Endothelial cell of umbilical vein (primary cell): ENCODE measurements at regions not wholly inside any gene's neighbourhood (a gene's known extent, or its start where the extent isn't known, plus 50 kb on each side); places are given as distances from the start of the nearest gene placed in this dataset.

Experiments used
- BruUV-seq: library from RNA; stranded (reverse); fragments of 400-500 nt; replicated peaks from 2 replicates; lab custom pipeline; 2021; lab: Mats Ljungman, UMichigan
- CTCF ChIA-PET: fragments of 300-600, 350-600 bp; sonication (Branson Sonifier 250); formaldehyde crosslinking; loops from one replicate; lab custom pipeline; 2021; ENCODE audit warnings: antibody characterized with exemption, inconsistent platforms; lab: Charles Lee
- POLR2A ChIA-PET: fragments of 300-600, 350-600 bp; sonication (Branson Sonifier 250); formaldehyde crosslinking; loops from one replicate; lab custom pipeline; 2021; ENCODE audit warnings: antibody characterized with exemption, inconsistent platforms; lab: Charles Lee
- DNase-seq: peaks from one replicate; pipeline ENCODE4 v3.0.0-alpha.2; 2011; ENCODE audit warnings: low read depth, low spot score
- FAIRE-seq: peaks from 2 replicates; lab custom pipeline; 2011; peaks lifted over from hg19 to GRCh38; lab: Jason Lieb, UNC
- H2AFZ ChIP-seq: 2 replicates; pipeline ENCODE4 v1.6.0; 2012; ENCODE audit warnings: low read depth, low read length, control low read depth, inconsistent platforms
- H3K27ac ChIP-seq: 2 replicates; pipeline ENCODE4 v1.5.1; 2011; ENCODE audit warnings: low read depth, mild to moderate bottlenecking, control low read depth, low read length, moderate library complexity; ENCODE audit not compliant: insufficient read depth
- H3K27me3 ChIP-seq, 2 experiments: 2 replicates each; pipeline versions ENCODE4 v1.6.0 to v1.6.1; 2011; ENCODE audit warnings: low read length in 2 of 2, mixed read lengths in 1 of 2; ENCODE audit not compliant: control insufficient read depth in 2 of 2, insufficient read depth in 2 of 2
- H3K36me3 ChIP-seq, 2 experiments: 2 replicates in 1 of 2; 3 replicates in 1 of 2; pipeline ENCODE4 v1.5.1; 2011; ENCODE audit warnings: low read length in 2 of 2, mild to moderate bottlenecking in 1 of 2, moderate library complexity in 1 of 2; ENCODE audit not compliant: control insufficient read depth in 2 of 2, insufficient read depth in 2 of 2; ENCODE audit errors: extremely low read depth in 1 of 2
- H3K4me1 ChIP-seq: 3 replicates; pipeline ENCODE4 v1.5.1; 2011; ENCODE audit warnings: mild to moderate bottlenecking, low read length; ENCODE audit not compliant: control insufficient read depth, insufficient read depth; ENCODE audit errors: extremely low read depth
- H3K4me2 ChIP-seq: 2 replicates; pipeline ENCODE4 v1.6.1; 2011; ENCODE audit warnings: low read length, control low read depth, mixed read lengths; ENCODE audit not compliant: insufficient read depth
- H3K4me3 ChIP-seq, 3 experiments: fragments of 200-600 bp in 1 of 3; sonication (generic), shearing (Covaris generic) in 1 of 3; replicated peaks in 1 of 3; 2 replicates each; pipeline ENCODE4 v1.5.1; 2011 to 2016; ENCODE audit warnings: control low read depth in 3 of 3, low read length in 3 of 3, mild to moderate bottlenecking in 2 of 3, inconsistent platforms in 1 of 3, low read depth in 1 of 3, moderate library complexity in 1 of 3; ENCODE audit not compliant: insufficient read depth in 1 of 3
- H3K79me2 ChIP-seq: 2 replicates; pipeline ENCODE4 v1.6.0; 2012; ENCODE audit warnings: low read length, inconsistent platforms; ENCODE audit not compliant: control insufficient read depth, insufficient read depth
- H3K9ac ChIP-seq: replicated peaks from 2 replicates; pipeline ENCODE3; 2011; ENCODE audit warnings: low read length, control low read depth; ENCODE audit not compliant: insufficient read depth; ENCODE audit errors: extremely low read depth
- H3K9me1 ChIP-seq: replicated peaks from 3 replicates; pipeline ENCODE4 v1.6.0; 2011; ENCODE audit warnings: mild to moderate bottlenecking, low read length; ENCODE audit not compliant: control insufficient read depth, insufficient read depth; ENCODE audit errors: extremely low read depth
- H3K9me3 ChIP-seq: replicated peaks from 2 replicates; pipeline ENCODE4 v1.5.1; 2012; ENCODE audit warnings: low read length, inconsistent platforms; ENCODE audit not compliant: control insufficient read depth, insufficient read depth
- H4K20me1 ChIP-seq: replicated peaks from 2 replicates; pipeline ENCODE3; 2011; ENCODE audit warnings: mild to moderate bottlenecking, low read length; ENCODE audit not compliant: control insufficient read depth, insufficient read depth; ENCODE audit errors: extremely low read depth
- CTCF ChIP-seq, 2 donors: IDR thresholded peaks; 1 replicate in 1 of 2; 2 replicates in 1 of 2; pipeline ENCODE4 v1.5.1; 2011; ENCODE audit warnings: low read length in 2 of 2, mild to moderate bottlenecking in 2 of 2, moderate library complexity in 2 of 2, control low read depth in 1 of 2, inconsistent platforms in 1 of 2, low read depth in 1 of 2; ENCODE audit not compliant: insufficient read depth in 1 of 2; ENCODE audit errors: extremely low read depth in 1 of 2
- EZH2 ChIP-seq: IDR thresholded peaks from 2 replicates; pipeline ENCODE4 v1.6.1; 2012; ENCODE audit warnings: borderline replicate concordance, low read depth, mild to moderate bottlenecking, moderate library complexity, low read length, inconsistent platforms; ENCODE audit not compliant: severe bottlenecking
- FOS ChIP-seq: IDR thresholded peaks from 2 replicates; pipeline ENCODE4 v1.6.1; 2011; ENCODE audit warnings: mild to moderate bottlenecking, low read length, moderate library complexity, borderline replicate concordance; ENCODE audit not compliant: insufficient read depth
- GATA2 ChIP-seq: IDR thresholded peaks from 2 replicates; pipeline ENCODE4 v1.7.0; 2011; ENCODE audit warnings: low read depth, mild to moderate bottlenecking, moderate library complexity, mixed read lengths, low read length; ENCODE audit not compliant: insufficient read length, insufficient read depth
- JUN ChIP-seq: IDR thresholded peaks from 2 replicates; pipeline ENCODE4 v1.6.1; 2011; ENCODE audit warnings: borderline replicate concordance, low read depth; ENCODE audit not compliant: insufficient read length, insufficient read depth
- MAX ChIP-seq: IDR thresholded peaks from 2 replicates; pipeline ENCODE4 v1.6.1; 2011; ENCODE audit not compliant: insufficient read depth, insufficient read length
- MYC ChIP-seq: IDR thresholded peaks from one replicate; pipeline ENCODE4 v1.6.1; 2011; ENCODE audit warnings: mild to moderate bottlenecking, low read depth, low read length
- POLR2A ChIP-seq: IDR thresholded peaks from 2 replicates; pipeline ENCODE4 v1.6.1; 2012; ENCODE audit warnings: low read depth, mild to moderate bottlenecking, control low read depth, low read length
- POLR2AphosphoS5 ChIP-seq: IDR thresholded peaks from 2 replicates; pipeline ENCODE4 v1.6.1; 2012; ENCODE audit warnings: low read depth, mild to moderate bottlenecking, control low read depth, low read length, moderate library complexity; ENCODE audit not compliant: insufficient read depth
- dilution Hi-C: fragments of 300-500 bp; cut with MboI; formaldehyde crosslinking; loops from one replicate; pipeline ENCODE4 v1.15.0; 2019; ENCODE audit warnings: low sequenced_read_pairs; ENCODE audit not compliant: extremely low pct_ligation_motif_present
- intact Hi-C: fragments of 100-400 bp; cut with micrococcal nuclease; formaldehyde crosslinking; loops from one replicate; pipeline ENCODE4 v1.10.0; 2022

DNA sequence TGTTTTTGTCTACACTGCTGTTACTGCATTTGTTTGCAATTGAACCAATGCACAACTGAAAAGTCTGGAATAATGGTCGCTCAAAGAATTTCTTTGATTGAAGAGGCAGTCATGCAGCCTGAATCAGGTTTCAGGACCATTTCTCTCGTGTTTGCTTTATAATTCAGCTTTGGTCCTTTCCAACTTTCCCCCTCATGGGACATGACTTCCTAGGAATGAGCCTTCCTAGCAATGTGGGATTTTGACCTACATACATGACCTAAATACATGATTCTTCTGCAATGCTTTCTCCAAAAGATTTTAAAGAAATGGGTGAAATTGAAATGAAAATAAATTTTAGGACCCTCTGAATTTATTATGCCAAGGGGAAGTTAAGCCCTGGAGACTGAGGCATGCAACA, 197.4 kb downstream of the MREG start:
- H3K9ac ChIP-seq = no peak overlapping the region
- peaks cover 2% of the 10 kb centered on the region for H4K20me1 ChIP-seq
- H2AFZ ChIP-seq = no peak overlapping the region
- no peaks in the 10 kb centered on the region for H3K4me1 ChIP-seq
- BruUV-seq = no TSS peak
- no peaks in the 10 kb centered on the region for H3K9me3 ChIP-seq
- intact Hi-C loops = no loop called here
- no peak overlapping the region for H3K4me2 ChIP-seq
- peaks cover 2% of the 10 kb centered on the region for H3K9me1 ChIP-seq
- DNase-seq (no peak), FAIRE-seq (no peak)
- ChIA-PET POLR2A (no interaction called here), CTCF (interaction anchor here (1.1 kb wide), 1 partner anchor 8 kb away, joined by 4 read pairs; no protein-coding TSS in a partner anchor)
- dilution Hi-C loops = no loop called here
- no peak overlapping the region for H3K27ac ChIP-seq
- H3K4me3 ChIP-seq = no peak overlapping the region
- peaks cover 24% of the 10 kb centered on the region for H3K79me2 ChIP-seq
- TF ChIP-seq EZH2 = no peak
- no peak for TF ChIP-seq POLR2A
- no peak for TF ChIP-seq MYC
- H3K27me3 ChIP-seq = no peaks in the 10 kb centered on the region
- H3K36me3 ChIP-seq = peaks cover 6 to 8% of the 10 kb centered on the region in 2 experiments

GRCh38 chr2:215812966-215813365, 200.4 kb downstream of the MREG start:
- no peak overlapping the region for H3K4me2 ChIP-seq
- no peak for FAIRE-seq

More at GRCh38 chr2:215812966-215813365, 200.4 kb downstream of the MREG start:
- no peak for DNase-seq
- no peaks in the 10 kb centered on the region for H3K27me3 ChIP-seq
- H4K20me1 ChIP-seq = peaks cover 5% of the 10 kb centered on the region
- dilution Hi-C loops (no loop called here), intact Hi-C loops (no loop called here)
- H3K4me1 ChIP-seq = no peaks in the 10 kb centered on the region
- ChIA-PET CTCF (interaction anchor here (0.9 to 1.7 kb wide), 2 partner anchors 16 to 17 kb away, joined by 3 to 7 read pairs; no protein-coding TSS in a partner anchor), POLR2A (interaction anchor here (0.6 kb wide), 1 partner anchor 25 kb away, joined by 3 read pairs; no protein-coding TSS in a partner anchor)
- H3K9me3 ChIP-seq = no peaks in the 10 kb centered on the region
- TF ChIP-seq EZH2 (no peak), CTCF (IDR thresholded peaks at IDR 0.05; ENCODE audit: extremely low read depth in 1 of 2, insufficient read depth in 1 of 2, low read depth in 1 of 2, low read length in 2 of 2) (no peak), JUN (no peak), GATA2 (no peak), MYC (no peak), MAX (no peak), FOS (no peak), POLR2AphosphoS5 (no peak), POLR2A (no peak)
- H3K36me3 ChIP-seq = peaks cover 5 to 9% of the 10 kb centered on the region in 2 experiments
- no peak overlapping the region for H2AFZ ChIP-seq
- BruUV-seq = no TSS peak
- no peak overlapping the region for H3K27ac ChIP-seq
- H3K9ac ChIP-seq = no peak overlapping the region
- peaks cover 2% of the 10 kb centered on the region for H3K9me1 ChIP-seq
- H3K4me3 ChIP-seq = no peak overlapping the region
- peaks cover 28% of the 10 kb centered on the region for H3K79me2 ChIP-seq
